GM18508 (cell line): ENCODE measurements at regions not wholly inside any gene's neighbourhood (a gene's known extent, or its start where the extent isn't known, plus 50 kb on each side); places are given as distances from the start of the nearest gene placed in this dataset.

Experiments
- ATAC-seq: cut with Tn5 transposase; IDR thresholded peaks from one replicate; pipeline ENCODE4 v1.9.1; 2021; ENCODE audit warnings: moderate number of reproducible peaks; ENCODE audit not compliant: insufficient read depth, unreplicated experiment

DNA sequence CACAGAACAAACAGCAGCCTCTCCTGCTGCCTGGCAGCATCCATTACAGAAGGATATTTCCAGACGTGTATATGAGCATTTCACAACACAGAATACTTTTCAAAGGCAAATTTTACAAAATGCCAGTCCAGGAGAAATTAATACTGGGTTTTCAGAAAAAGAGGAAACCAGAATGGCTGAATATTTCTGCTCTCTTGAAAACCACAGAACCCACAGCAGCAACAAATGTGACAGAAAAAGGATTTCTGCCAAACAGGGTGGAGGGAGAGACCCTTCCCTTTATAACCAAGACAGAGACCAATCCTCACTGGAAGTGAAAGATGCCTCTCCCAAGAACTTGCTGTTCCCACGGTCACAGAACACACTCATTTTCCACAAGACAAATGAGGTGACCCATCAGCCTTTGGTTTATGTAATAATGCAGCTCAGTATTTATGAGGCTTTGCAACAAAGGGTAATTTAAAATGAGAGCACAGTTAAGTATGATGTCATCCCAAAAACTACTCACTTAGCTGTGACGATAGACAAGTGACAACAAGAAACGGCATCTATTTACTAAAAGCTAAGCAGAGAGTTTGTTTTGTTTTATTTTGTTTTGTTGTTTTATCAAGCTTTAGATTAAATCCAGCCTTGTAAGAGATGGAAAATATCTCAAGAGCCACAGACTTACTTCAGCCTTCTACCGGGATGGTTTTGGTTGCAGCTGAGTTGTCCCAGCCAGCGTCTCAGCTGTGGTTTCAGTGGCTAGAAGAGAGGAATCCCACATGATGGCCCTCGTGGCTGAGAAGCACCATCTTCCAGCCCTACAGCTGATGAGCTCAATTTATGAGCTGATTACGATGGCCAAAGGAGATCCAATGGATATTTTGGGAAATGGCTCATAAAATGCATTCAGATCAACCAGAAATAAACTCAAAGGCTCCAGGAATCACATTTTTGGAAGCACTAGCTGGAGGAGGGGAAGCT, 249.3 kb upstream of the AGAP1 start:
- no peak for ATAC-seq

DNA sequence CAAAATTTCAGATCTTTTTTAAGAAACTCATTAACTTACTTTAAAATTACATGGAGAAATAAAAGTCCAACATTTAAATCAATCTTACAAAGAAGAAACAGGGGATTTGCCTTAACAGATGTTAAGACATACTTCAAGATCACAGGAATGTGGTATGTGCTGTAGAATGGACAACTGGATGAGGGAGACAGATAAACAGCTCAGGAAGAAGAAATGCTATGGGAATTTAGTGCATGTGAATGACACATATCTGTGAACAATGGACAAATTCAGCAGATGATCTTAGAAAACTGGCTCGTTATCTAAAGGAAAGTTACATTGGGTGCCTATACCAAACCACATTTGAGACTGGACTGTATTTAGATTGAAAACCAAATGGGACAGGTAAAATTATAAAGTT, 246.8 kb upstream of the AGAP1 start:
- ATAC-seq = no peak

DNA sequence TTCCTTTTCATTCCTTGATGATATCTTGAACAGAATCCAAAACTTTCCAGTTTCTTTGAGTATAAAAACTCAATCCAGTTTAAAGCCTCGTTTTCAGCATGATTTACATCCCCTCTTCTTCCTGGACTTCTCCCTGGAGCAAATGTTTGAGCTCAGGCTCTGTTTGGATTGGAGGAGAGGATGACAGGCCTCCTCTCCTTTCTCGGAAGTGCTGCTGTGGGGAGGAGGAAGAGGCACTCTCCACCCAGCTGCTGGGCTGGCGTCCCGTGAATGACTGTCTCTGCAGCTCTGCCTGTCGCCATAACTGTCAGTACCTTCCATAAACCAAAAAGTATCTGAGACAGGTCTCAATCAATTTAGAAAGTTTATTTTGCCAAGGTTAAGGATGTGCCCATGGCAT, 238.2 kb upstream of the AGAP1 start:
- no peak for ATAC-seq

DNA sequence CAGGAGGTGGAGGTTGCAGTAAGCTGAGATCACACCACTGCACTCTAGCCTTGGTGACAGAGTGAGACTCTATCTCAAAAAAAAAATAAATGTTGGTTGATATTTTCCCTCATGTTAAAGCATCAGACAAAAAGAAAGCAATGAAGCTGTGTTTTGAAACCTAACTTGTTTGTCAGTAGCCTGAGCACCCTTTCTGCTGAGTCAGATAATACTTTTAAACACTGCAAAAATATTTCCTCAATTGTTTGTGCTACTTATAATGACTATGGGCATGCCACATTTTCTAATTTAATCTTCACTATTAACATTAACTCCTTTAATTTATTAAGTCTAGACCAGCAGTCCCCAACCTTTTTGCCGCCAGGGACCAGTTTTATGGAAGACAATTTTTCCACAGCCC, 236.3 kb upstream of the AGAP1 start:
- ATAC-seq = no peak

DNA sequence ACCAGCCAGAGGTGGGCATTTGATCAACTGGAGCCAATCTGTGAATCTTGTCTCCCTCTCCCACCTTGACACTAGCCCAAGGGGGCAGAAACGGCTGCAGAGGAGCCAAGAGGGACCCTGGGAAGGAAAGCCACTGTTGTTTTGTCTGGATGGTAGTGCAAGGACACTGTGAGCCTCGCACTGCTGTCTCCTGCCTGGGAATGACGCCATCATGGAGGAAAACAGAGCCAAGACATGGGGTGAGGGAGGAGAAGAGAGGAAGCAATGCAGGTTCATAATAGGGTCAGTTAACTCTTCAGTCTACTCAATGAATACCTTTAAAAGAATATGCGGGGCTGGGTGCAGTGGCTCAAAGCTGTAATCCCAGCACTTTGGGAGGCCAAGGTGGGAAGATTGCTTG, 231.1 kb upstream of the AGAP1 start:
- no peak for ATAC-seq

DNA sequence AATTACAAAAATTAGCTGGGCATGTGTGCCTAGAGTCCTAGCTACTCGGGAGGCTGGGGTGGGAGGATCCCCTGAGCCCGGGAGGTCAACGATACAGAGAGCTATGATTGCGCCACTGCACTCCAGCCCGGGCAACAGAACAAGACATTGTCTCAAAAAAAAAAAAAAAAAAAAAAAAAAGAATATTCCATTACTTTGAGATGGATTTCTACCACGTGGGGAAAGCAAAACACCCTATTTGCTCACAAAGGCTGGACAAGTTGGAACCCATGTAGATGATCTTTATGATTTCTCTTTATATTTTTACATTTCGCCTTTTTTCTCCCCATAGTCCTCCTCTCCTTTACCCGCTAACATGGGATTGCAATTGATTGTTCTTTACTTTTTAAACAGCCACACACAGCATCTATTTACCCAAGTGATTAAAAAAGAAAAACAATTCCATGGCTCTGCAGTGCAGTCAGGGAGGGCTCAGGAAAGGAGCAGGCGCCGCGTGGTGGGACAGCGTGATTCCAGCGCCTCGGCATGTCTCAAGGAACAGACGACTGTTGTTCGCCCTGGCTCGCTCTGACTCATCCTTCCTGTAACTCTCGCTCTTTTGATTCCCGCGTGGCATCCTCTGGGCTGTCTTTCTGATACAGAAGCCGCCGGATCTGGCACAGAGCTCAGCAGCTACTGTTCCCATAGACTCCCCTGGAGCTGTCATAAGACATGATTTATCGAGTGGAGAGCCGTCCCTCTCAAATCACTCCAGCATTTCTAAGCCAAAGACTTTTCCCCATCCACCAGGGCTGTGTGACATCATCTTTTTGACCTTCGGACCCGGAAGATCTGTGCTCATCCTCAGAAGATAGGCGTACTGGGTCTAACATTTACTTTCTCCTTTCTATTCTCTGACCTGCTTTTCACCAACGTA, 230.4 kb upstream of the AGAP1 start:
- no peak for ATAC-seq

DNA sequence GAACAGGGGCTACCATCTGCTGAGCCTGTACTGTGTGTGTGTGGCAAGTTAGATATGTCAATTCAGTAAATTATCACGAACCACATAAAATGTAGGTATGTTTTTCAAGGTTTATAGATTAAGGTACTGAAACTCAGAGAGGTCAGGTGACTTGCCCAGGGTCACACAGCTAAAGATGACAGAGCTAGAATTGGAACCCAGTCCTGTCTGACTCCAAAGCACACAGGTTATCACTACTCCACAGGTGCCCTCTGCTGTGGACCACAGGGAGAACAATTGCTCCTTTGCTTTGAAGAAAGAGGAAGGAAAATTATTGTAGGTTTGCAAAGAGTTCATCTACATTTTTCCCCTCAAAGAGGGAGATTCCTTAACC, 229.7 kb upstream of the AGAP1 start:
- no peak for ATAC-seq

DNA sequence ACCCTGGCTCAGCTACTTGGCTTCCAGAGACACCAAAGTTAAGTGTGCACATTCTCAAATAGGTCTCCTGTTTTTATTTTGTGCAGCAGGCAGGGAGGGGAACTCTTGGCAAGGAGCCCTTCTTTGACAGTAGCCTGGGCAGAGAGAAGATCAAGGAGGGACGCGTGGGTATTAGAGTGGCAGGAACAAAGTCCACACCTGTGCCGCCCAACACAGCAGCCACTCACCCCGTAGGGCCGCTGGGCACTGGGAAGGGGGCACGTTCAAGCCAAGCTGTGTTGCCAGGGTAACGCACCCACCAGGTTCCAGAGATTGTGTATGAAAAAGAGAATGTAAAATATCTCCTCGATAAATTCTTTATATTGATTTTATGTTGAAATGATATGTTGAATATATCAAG, 229.3 kb upstream of the AGAP1 start:
- no peak for ATAC-seq

DNA sequence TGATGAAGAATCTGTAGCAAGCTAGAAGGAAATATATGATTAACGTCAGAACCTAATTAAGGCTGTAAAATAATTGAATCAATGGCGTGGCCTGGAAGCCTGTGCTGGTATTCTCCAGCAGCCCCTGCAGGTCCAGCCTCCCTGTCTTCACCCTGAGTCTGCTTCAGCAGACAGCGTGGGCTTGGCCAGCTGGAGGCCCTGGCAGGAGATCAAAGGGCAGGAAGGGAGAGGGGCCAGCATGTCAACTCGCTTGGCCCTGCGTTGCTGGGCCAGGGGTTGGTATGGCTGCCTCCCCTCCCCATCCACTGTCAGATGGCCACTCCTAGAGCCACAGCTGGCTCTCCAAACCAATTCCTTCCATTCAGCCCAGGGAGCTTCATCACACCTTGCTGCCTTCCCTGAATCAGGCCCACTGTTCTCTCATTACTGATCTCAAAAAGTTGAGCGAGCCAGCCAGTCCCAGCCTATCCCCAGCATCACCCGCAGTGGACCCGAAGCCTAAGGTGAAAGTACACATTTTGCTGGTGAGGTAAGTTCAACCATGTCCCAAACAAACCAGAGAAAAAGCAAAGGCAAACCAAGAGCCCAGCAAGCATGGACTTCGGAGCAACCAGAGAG, 228.4 kb upstream of the AGAP1 start:
- no peak for ATAC-seq

DNA sequence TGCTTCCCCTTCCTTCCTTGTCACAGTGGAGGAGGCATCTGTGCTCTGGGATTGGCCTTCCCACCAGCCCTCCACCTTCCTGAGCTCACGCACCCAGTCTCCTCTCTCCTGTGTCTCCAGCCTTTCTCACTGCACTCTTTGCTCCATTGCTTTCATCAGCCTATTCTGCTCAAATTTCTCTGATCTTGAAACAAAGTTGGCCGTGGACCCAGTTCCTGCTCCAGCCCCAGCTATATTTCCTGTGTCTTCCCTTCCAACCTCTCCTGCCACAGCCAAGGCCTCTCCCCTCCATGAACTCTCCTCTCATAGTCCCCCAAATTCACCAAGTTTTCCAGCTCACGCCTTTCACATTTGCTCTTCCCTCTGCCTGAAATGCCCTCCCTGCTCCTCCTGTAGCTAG, 226.6 kb upstream of the AGAP1 start:
- ATAC-seq = no peak

DNA sequence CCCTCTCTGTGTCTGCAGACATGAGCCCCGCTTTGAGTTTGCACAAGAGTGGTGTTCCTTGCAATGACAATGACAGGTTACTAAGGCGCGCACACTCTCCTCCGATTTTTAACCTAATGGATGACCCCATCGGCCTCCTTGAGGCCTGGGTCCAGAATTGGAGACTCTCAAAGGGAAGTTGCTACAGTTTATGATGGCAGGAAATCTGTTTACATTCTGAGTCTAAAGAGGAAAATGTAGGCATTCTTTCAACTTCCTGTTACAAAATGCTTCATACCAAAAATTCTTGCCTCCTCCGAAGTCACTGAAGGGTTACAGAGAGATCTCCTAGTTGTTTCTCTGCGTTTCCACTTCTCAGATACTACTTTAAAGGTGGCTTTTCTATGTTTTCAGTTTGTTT, 225.3 kb upstream of the AGAP1 start:
- ATAC-seq = no peak

DNA sequence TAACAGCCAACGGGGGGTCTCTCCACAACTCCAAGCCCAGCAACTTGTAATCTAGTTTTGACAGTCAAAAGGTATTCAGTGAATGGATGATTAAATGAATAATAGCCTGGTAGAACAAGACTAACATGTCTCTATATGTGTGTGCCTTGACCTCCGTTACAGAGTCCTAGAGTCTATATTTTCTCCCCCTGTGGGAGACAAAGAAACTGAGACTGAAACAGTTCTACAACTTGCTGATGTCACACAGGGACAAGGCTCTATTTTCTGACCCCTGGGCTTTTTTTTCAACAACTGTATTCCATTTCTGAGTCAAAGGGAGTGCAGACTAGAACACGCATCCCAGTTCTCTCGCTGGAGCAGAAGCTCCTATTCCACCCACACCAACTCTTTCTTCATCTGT, 223.6 kb upstream of the AGAP1 start:
- ATAC-seq = no peak

DNA sequence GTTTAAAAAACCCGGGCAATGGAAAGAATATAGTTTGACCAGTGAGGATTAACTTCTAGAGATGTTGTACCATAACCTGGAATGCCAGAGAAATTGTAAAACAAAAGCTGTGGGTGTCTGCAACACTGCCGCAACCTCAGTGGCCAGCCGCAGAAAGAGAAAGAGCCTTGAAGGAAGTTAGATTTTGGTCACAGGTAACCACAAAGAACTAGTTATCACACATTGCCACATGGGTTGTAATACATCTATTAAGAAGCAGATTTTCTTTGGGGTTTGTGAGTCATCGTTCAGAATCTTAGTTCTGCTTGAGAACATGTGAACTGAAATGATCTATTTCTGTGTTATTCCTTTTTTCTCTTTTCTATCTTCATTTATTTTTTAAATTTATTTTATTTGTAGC, 222.9 kb upstream of the AGAP1 start:
- peak; percentile 79 for ATAC-seq

DNA sequence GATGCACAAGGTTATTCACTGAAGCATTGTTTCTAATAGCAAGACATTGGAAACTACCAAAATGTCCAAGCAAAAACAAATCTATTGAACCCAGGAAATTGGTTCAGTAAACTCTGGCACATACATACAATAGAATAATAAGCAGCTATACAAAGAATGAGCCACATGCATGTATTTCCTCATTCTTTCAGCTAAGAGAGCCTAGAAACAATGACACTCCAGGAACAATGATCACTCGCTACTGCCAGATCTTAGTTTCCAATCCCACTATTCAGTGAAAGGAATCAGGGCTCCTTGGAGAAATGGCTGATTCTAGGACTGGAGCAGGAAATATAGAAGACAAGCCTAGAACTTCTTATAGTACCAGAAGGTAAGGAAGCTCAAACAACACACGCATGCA, 221.9 kb upstream of the AGAP1 start:
- ATAC-seq = no peak

DNA sequence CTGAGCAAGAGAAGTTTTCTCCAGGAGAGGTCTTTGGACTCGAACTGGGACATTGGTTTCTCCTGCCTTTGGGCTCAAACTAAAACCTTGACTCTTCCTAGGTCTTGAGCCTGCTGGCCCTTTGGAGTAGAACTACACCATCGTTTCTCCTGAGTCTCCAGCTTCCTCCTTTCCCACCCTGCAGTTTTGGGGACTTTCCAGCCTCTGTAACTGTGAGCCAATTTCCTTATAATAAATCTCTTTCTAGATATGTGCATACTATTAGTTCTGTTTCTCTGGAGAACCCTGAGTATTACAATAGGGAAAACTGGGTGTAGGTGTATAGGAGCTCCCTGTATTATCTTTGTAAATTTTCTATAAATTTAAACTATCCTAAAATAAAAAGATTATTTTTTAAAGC, 219.8 kb upstream of the AGAP1 start:
- no peak for ATAC-seq

DNA sequence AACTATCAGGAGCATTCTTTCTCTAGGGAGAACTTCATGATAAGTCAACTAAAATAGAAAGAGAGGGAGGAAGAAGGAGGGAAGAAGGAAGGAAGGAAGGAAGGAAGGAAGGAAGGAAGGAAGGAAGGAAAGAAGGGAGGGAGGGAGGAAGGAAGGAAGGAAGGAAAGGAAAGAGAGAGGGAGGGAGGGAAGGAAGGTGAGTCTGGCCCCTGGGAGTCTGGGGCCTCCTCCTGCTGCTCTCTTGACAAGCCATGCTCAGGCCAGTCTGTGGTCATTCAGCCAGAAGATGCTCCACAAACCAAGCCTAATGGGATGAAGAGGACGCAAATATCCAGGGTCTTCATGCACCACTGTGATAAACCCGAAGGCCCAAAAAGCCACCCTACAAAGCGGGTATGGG, 216.4 kb upstream of the AGAP1 start:
- ATAC-seq = no peak

DNA sequence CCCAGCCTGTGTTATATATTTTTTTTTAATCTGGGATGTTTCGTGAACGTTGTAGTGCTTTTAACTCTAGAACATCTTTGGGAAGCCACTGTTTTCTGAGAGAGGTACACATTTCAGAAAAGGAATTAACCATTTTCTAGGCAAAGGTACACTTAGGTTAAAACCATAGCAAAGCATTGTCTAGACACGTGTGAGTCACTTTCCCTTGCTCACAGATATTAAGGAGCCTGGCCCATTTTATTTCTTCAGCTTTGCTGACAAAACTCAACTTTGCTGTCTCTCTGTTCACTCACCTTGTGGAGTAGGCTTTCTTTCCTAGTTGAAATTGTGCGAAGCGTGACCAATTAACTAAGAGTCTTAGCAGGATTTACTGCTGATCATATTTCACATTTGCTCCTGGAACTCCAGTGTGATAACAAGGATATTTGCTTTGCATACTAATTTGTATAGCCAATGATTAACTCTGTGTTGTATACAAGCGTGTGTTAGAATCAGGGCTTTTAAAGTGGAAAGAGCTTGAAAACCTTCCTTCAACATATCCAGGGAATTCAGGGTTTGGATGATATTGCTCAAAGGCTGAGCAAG, 215.0 kb upstream of the AGAP1 start:
- no peak for ATAC-seq

DNA sequence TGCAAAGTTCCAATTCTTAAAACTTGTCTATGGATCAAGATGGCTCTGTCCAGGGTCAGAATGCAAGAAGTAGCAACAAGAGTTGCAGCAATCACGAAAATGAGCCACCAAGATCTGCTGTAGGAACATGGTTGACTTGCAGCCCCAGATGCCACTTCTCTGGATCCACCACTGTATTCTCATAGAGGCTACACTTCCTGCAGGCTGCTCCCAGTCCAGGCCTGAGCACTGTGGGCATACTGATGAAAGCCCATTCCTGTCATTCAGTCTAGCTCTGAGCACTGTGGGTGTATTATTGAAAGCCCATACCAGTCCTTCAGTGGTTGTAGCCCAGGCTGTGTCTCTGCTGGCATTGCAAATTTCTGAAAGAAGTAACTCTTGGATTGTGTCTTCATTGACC, 213.9 kb upstream of the AGAP1 start:
- no peak for ATAC-seq

DNA sequence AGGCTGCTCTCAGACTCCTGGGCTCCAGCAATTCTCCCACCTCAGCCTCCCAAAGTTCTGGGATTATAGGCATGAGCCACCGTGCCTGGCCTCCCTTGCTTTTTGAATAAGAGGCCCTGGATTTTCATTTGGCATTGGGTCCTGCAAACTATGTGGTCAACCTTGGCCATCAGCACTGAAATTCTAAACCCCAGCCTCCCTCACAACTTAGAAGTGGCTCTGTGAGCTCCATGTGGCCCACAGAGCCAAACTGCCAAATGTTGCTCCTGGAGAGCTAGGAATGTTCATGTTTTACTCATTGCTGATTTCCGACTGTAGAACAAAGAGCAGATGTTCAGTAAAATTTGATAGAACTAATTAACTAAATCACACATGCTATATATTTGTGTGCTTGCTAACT, 210.6 kb upstream of the AGAP1 start:
- no peak for ATAC-seq

DNA sequence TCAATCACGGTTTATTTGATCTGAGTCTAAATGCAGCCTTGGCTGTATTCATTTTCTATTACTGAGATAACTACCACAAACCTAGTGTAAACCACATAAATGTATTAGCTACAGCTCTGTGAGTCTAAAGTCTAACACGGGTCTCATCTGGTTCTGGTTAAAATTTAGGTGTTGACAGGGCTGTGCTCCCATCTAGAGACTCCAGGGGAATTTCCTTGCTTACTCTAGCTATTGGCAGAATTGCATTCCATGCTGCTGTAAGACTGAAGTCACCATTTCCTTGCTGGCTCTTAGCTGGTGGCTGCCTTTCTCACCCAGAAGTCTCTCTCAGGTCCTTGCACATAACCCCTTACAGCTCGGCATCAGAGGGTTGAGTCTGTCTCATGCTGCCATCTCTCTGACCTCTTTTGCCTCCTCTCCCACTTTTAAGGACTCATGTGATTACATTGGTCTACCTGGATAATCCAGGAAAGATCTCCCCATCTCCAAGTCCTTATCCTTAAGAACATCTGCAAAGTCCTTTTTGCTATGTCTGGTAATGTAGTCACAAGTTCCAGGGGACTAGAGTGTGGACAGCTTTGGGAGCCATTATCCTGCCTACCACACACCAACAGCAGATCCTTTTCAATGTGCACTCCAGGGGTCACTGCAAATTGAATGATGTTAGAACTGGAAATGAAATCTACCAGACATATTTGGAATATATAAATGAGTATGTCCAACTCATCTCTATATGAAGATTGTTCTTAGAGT, 207.0 kb upstream of the AGAP1 start:
- ATAC-seq = no peak
